NB4 (cell line): ENCODE measurements at regions not wholly inside any gene's neighbourhood (a gene's known extent, or its start where the extent isn't known, plus 50 kb on each side); places are given as distances from the start of the nearest gene placed in this dataset.

Source experiments
- CTCF ChIP-seq: IDR thresholded peaks from one replicate; pipeline ENCODE4 v1.5.1; 2012; ENCODE audit warnings: low read depth, low read length
- MAX ChIP-seq: IDR thresholded peaks from 2 replicates; pipeline ENCODE4 v1.6.1; 2011; ENCODE audit warnings: low read depth, low read length
- POLR2A ChIP-seq: IDR thresholded peaks from 2 replicates; pipeline ENCODE4 v1.6.1; 2011; ENCODE audit warnings: mild to moderate bottlenecking; ENCODE audit not compliant: insufficient read length; ENCODE audit errors: extremely low read depth

GRCh38 chr1:195130598-195130997, 1477.6 kb downstream of the KCNT2 start:
- TF ChIP-seq CTCF (no peak), POLR2A (no peak), MAX (no peak)
